DMS79 (cell line): ENCODE measurements at regions not wholly inside any gene's neighbourhood (a gene's known extent, or its start where the extent isn't known, plus 50 kb on each side); places are given as distances from the start of the nearest gene placed in this dataset.
"Not testable (repeated sequence)": the region's sequence is repeated elsewhere in the genome, so short reads cannot be mapped to it uniquely, and the experiment has no call there.

ENCODE experiments used
- DNase-seq: peaks from one replicate; lab custom pipeline; 2025; lab: John Stamatoyannopoulos, UW

GRCh38 chr2:8584174-8585066 lies 97.4 kb upstream of the ID2 start:
- no peak for DNase-seq

GRCh38 chr2:8586457-8587051 lies 95.3 kb upstream of the ID2 start:
- no peak for DNase-seq

GRCh38 chr2:8587251-8587791 lies 94.5 kb upstream of the ID2 start:
- DNase-seq, result no peak

- no peak for DNase-seq
These were observed 93.7 kb upstream of the ID2 start for GRCh38 chr2:8587920-8588830.

- DNase-seq, result no peak
These were observed 93.0 kb upstream of the ID2 start for GRCh38 chr2:8588831-8589191.

- DNase-seq, result no peak
These were observed 92.1 kb upstream of the ID2 start for GRCh38 chr2:8589721-8590120.

GRCh38 chr2:8590938-8591337 lies 90.9 kb upstream of the ID2 start:
- DNase-seq, result no peak

GRCh38 chr2:8592736-8593135 lies 89.1 kb upstream of the ID2 start:
- DNase-seq, result no peak

GRCh38 chr2:8593243-8593642 lies 88.6 kb upstream of the ID2 start:
- no peak for DNase-seq

- DNase-seq, result no peak
These were observed 87.0 kb upstream of the ID2 start for GRCh38 chr2:8594731-8595427.

- no peak for DNase-seq
These were observed 86.4 kb upstream of the ID2 start for GRCh38 chr2:8595428-8595805.

GRCh38 chr2:8595811-8596600 lies 85.8 kb upstream of the ID2 start:
- DNase-seq, result no peak

GRCh38 chr2:8597094-8597493 lies 84.8 kb upstream of the ID2 start:
- DNase-seq, result no peak

- no peak for DNase-seq
These were observed 84.2 kb upstream of the ID2 start for GRCh38 chr2:8597559-8598225.

GRCh38 chr2:8598295-8599165 lies 83.3 kb upstream of the ID2 start:
- DNase-seq, result no peak

GRCh38 chr2:8599421-8600242 lies 82.2 kb upstream of the ID2 start:
- DNase-seq, result no peak

GRCh38 chr2:8600456-8600855 lies 81.4 kb upstream of the ID2 start:
- no peak for DNase-seq

- no peak for DNase-seq
These were observed 79.0 kb upstream of the ID2 start for GRCh38 chr2:8602809-8603208.

- DNase-seq, result not testable (repeated sequence)
These were observed 78.5 kb upstream of the ID2 start for GRCh38 chr2:8603356-8603755.
